22Rv1 (cell line): ENCODE measurements at regions not wholly inside any gene's neighbourhood (a gene's known extent, or its start where the extent isn't known, plus 50 kb on each side); places are given as distances from the start of the nearest gene placed in this dataset.
"Not testable (repeated sequence)": the region's sequence is repeated elsewhere in the genome, so short reads cannot be mapped to it uniquely, and the experiment has no call there.

Source experiments
- CTCF ChIP-seq: fragments of 450-650 bp; IDR thresholded peaks from 2 replicates; pipeline ENCODE4 v1.5.1; 2017; ENCODE audit warnings: mild to moderate bottlenecking
- ZFX ChIP-seq: fragments of 450-650 bp; IDR thresholded peaks from 2 replicates; pipeline ENCODE4 v1.6.1; 2017; ENCODE audit warnings: antibody characterized with exemption, borderline replicate concordance

GRCh38 chr15:101961765-101962164, 149.8 kb downstream of the OR4F15 start:
- TF ChIP-seq CTCF, ZFX: not testable (repeated sequence)
